ENCODE measurements at regions not wholly inside any gene's neighbourhood (a gene's known extent, or its start where the extent isn't known, plus 50 kb on each side); places are given as distances from the start of the nearest gene placed in this dataset.

DNA sequence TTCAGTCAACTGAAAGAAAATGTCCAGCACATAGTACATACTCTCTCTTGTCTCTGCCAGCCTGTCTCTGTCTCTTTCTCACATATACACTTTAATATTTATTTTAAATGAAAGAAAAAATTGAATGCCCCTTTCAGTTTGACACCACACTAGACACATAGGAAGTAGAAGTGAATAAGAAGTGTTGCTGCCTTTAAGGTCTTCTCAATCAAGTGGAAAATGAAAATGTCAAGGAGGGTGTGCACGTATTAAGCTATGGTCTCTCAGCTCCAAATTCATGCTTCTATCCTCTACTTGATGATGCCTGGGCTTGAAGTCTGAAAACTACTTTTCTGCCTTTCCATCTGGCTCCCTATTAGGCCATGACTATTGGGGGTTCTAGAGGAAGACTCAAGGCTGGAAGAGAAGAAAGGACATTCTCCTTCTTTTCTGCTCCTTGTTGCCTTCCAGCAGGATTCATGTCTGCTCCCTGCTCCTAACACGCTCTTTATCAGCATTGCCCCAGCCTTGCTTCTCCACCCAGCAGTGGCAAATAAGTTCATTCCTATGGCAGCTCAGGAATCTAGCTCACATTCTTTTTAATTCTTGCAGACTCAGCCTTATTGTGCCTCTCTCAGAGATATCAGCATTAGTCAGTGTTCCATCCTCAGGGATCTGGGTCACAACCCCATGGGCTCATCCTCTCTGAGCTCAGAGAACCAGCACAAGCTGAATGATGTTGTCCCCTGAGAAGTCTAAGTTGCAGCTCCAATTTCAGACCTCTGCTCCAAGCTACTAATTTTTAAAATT is 609.1 kb upstream of the GRM7 start:
- TF ChIP-seq, protein P1, sequence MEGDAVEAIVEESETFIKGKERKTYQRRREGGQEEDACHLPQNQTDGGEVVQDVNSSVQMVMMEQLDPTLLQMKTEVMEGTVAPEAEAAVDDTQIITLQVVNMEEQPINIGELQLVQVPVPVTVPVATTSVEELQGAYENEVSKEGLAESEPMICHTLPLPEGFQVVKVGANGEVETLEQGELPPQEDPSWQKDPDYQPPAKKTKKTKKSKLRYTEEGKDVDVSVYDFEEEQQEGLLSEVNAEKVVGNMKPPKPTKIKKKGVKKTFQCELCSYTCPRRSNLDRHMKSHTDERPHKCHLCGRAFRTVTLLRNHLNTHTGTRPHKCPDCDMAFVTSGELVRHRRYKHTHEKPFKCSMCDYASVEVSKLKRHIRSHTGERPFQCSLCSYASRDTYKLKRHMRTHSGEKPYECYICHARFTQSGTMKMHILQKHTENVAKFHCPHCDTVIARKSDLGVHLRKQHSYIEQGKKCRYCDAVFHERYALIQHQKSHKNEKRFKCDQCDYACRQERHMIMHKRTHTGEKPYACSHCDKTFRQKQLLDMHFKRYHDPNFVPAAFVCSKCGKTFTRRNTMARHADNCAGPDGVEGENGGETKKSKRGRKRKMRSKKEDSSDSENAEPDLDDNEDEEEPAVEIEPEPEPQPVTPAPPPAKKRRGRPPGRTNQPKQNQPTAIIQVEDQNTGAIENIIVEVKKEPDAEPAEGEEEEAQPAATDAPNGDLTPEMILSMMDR (IDR thresholded peaks at IDR 0.05): no peak
- TF ChIP-seq POLR2A (IDR thresholded peaks at IDR 0.05) (no peak), POLR2AphosphoS5 (IDR thresholded peaks at IDR 0.05) (no peak)
